ENCODE measurements at regions not wholly inside any gene's neighbourhood (a gene's known extent, or its start where the extent isn't known, plus 50 kb on each side); places are given as distances from the start of the nearest gene placed in this dataset.

GRCh38 chr2:71880846-71881610, 266.6 kb downstream of the CYP26B1 start:
- no peaks in the 10 kb centered on the region for H3K27me3 ChIP-seq (ENCODE audit: control insufficient read depth, insufficient read depth, low read length)
- TF ChIP-seq CTCF (IDR thresholded peaks at IDR 0.05; ENCODE audit: borderline replicate concordance, extremely low read depth, insufficient read depth): no peak
- no peak overlapping the region for H3K9ac ChIP-seq (ENCODE audit: low read length in 3 of 3)
- H3K4me1 ChIP-seq (ENCODE audit: control insufficient read depth in 2 of 3, insufficient read depth in 2 of 3, low read depth in 1 of 3, low read length in 3 of 3): peaks cover 0 to 3% (median 0%) of the 10 kb centered on the region in 3 donors
- H3K9me3 ChIP-seq (ENCODE audit: control insufficient read depth in 2 of 3, insufficient read depth in 1 of 3, low read length in 3 of 3): peaks cover 0 to 7% (median 0%) of the 10 kb centered on the region in 3 donors
- H3K27ac ChIP-seq (ENCODE audit: low read depth in 2 of 2, low read length in 2 of 2): no peak overlapping the region
- DNase-seq (peak in 1 of 5 donors; percentile 78), FAIRE-seq (no peak)
- no peaks in the 10 kb centered on the region for H3K36me3 ChIP-seq (ENCODE audit: control insufficient read depth in 2 of 3, insufficient read depth in 3 of 3, low read length in 3 of 3)
- no peak overlapping the region for H3K4me3 ChIP-seq (ENCODE audit: low read length in 3 of 3)
- intact Hi-C loops (cut with DNase I): no loop called here

DNA sequence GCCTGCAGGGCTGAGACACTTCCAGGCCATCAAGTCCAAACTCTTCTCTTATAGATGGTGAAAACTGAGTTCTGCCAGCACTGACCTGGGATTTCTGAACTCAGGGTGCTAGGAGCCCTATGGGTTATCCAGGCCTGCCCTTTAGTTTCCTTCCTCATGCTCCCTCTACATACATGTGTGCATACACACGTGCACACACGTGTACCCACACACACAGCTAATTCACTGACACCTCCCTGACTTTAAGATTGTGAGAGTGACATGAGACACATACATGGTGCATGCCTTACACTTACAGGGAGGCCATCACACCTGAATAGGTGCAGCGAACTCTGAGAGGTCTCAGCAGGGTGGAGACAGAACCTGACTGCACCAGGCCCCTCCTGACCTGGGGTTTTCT, 267.4 kb downstream of the CYP26B1 start:
- no peaks in the 10 kb centered on the region for H3K36me3 ChIP-seq (ENCODE audit: control insufficient read depth in 2 of 3, insufficient read depth in 3 of 3, low read length in 3 of 3)
- peaks cover 0 to 2% (median 0%) of the 10 kb centered on the region in 3 donors for H3K9me3 ChIP-seq (ENCODE audit: control insufficient read depth in 2 of 3, insufficient read depth in 1 of 3, low read length in 3 of 3)
- H3K27ac ChIP-seq (ENCODE audit: low read depth in 2 of 2, low read length in 2 of 2): no peak overlapping the region
- no peak for TF ChIP-seq CTCF (IDR thresholded peaks at IDR 0.05; ENCODE audit: borderline replicate concordance, extremely low read depth, insufficient read depth)
- H3K27me3 ChIP-seq (ENCODE audit: control insufficient read depth, insufficient read depth, low read length): no peaks in the 10 kb centered on the region
- intact Hi-C loops (cut with DNase I): no loop called here
- H3K9ac ChIP-seq (ENCODE audit: low read length in 3 of 3): no peak overlapping the region
- DNase-seq: no peak
- H3K4me1 ChIP-seq (ENCODE audit: control insufficient read depth in 2 of 3, insufficient read depth in 2 of 3, low read depth in 1 of 3, low read length in 3 of 3): peaks cover 0 to 3% (median 0%) of the 10 kb centered on the region in 3 donors
- no peak for FAIRE-seq
- H3K4me3 ChIP-seq (ENCODE audit: low read length in 3 of 3): no peak overlapping the region

GRCh38 chr2:71879509-71880184, 268.0 kb downstream of the CYP26B1 start:
- Histone ChIP-seq H3K9me3 (ENCODE audit: control insufficient read depth in 2 of 3, insufficient read depth in 1 of 3, low read length in 3 of 3) (peaks cover 0 to 2% (median 0%) of the 10 kb centered on the region in 3 donors), H3K4me1 (ENCODE audit: control insufficient read depth in 2 of 3, insufficient read depth in 2 of 3, low read depth in 1 of 3, low read length in 3 of 3) (peaks cover 0 to 3% (median 0%) of the 10 kb centered on the region in 3 donors), H3K36me3 (ENCODE audit: control insufficient read depth in 2 of 3, insufficient read depth in 3 of 3, low read length in 3 of 3) (no peaks in the 10 kb centered on the region), H3K27me3 (ENCODE audit: control insufficient read depth, insufficient read depth, low read length) (no peaks in the 10 kb centered on the region), H3K4me3 (ENCODE audit: low read length in 3 of 3) (no peak overlapping the region), H3K27ac (ENCODE audit: low read depth in 2 of 2, low read length in 2 of 2) (no peak overlapping the region), H3K9ac (ENCODE audit: low read length in 3 of 3) (no peak overlapping the region)
- intact Hi-C loops (cut with DNase I): no loop called here
- DNase-seq (no peak), FAIRE-seq (no peak)
- TF ChIP-seq CTCF (IDR thresholded peaks at IDR 0.05; ENCODE audit: borderline replicate concordance, extremely low read depth, insufficient read depth): no peak
